Activated CD4-positive, alpha-beta memory T cell treated with anti-CD3 and anti-CD28 coated beads for 36 hours (primary cell): ENCODE measurements at regions not wholly inside any gene's neighbourhood (a gene's known extent, or its start where the extent isn't known, plus 50 kb on each side); places are given as distances from the start of the nearest gene placed in this dataset.

ENCODE experiments used
- CTCF ChIA-PET: fragments of 350-600 bp; sonication (Branson Sonifier 250); formaldehyde crosslinking; loops from one replicate; lab custom pipeline; 2021; ENCODE audit warnings: antibody characterized with exemption, inconsistent platforms; lab: Charles Lee
- POLR2A ChIA-PET: fragments of 350-600 bp; sonication (Branson Sonifier 250); formaldehyde crosslinking; loops from one replicate; lab custom pipeline; 2021; ENCODE audit warnings: antibody characterized with exemption; lab: Charles Lee
- DNase-seq: peaks from one replicate; pipeline ENCODE4 v3.0.0-alpha.2; 2020
- H3K27ac Mint-ChIP-seq: one replicate; pipeline ENCODE4 v1.8.0; 2021; ENCODE audit warnings: mixed read lengths
- H3K27me3 Mint-ChIP-seq: one replicate; pipeline ENCODE4 v1.8.0; 2021; ENCODE audit warnings: mixed read lengths
- H3K36me3 Mint-ChIP-seq: one replicate; pipeline ENCODE4 v1.8.0; 2021; ENCODE audit warnings: mixed read lengths
- H3K4me1 Mint-ChIP-seq: one replicate; pipeline ENCODE4 v1.8.0; 2021; ENCODE audit warnings: low read depth, mixed read lengths
- H3K4me3 Mint-ChIP-seq: one replicate; pipeline ENCODE4 v1.8.0; 2021; ENCODE audit warnings: mild to moderate bottlenecking, mixed read lengths
- H3K9me3 Mint-ChIP-seq: one replicate; pipeline ENCODE4 v1.8.0; 2021; ENCODE audit warnings: mixed read lengths
- intact Hi-C: fragments of 100-400 bp; cut with micrococcal nuclease; formaldehyde crosslinking; loops from one replicate; pipeline ENCODE4 v1.15.1; 2023

GRCh38 chr2:76341439-76341838, 630.7 kb upstream of the GCFC2 start:
- POLR2A ChIA-PET, result no interaction called here
- no peak overlapping the region for H3K27ac Mint-ChIP-seq
- peaks cover 10% of the 10 kb centered on the region for H3K9me3 Mint-ChIP-seq
- no peaks in the 10 kb centered on the region for H3K36me3 Mint-ChIP-seq
- intact Hi-C loops, result no loop called here
- no peaks in the 10 kb centered on the region for H3K27me3 Mint-ChIP-seq
- H3K4me1 Mint-ChIP-seq, result no peaks in the 10 kb centered on the region
- DNase-seq, result no peak
- CTCF ChIA-PET, result no interaction called here
- H3K4me3 Mint-ChIP-seq, result no peak overlapping the region

- ChIA-PET CTCF (no interaction called here), POLR2A (no interaction called here)
- no peak overlapping the region for H3K4me3 Mint-ChIP-seq
- H3K36me3 Mint-ChIP-seq, result no peaks in the 10 kb centered on the region
- peaks cover 27% of the 10 kb centered on the region for H3K9me3 Mint-ChIP-seq
- DNase-seq, result no peak
- H3K4me1 Mint-ChIP-seq, result no peaks in the 10 kb centered on the region
- intact Hi-C loops, result no loop called here
- H3K27ac Mint-ChIP-seq, result no peak overlapping the region
- no peaks in the 10 kb centered on the region for H3K27me3 Mint-ChIP-seq
These were observed 622.2 kb upstream of the GCFC2 start for GRCh38 chr2:76332871-76333270.

GRCh38 chr2:76330865-76331264, 620.1 kb upstream of the GCFC2 start:
- Mint-ChIP-seq H3K9me3 (peaks cover 23% of the 10 kb centered on the region), H3K4me1 (no peaks in the 10 kb centered on the region), H3K36me3 (no peaks in the 10 kb centered on the region), H3K27me3 (no peaks in the 10 kb centered on the region), H3K4me3 (no peak overlapping the region), H3K27ac (no peak overlapping the region)
- ChIA-PET CTCF (no interaction called here), POLR2A (no interaction called here)
- no peak for DNase-seq
- intact Hi-C loops, result no loop called here

- intact Hi-C loops, result no loop called here
- POLR2A ChIA-PET, result no interaction called here
- H3K4me3 Mint-ChIP-seq, result no peak overlapping the region
- H3K4me1 Mint-ChIP-seq, result no peaks in the 10 kb centered on the region
- H3K36me3 Mint-ChIP-seq, result no peaks in the 10 kb centered on the region
- CTCF ChIA-PET, result no interaction called here
- H3K9me3 Mint-ChIP-seq, result peaks cover 7% of the 10 kb centered on the region
- no peaks in the 10 kb centered on the region for H3K27me3 Mint-ChIP-seq
- DNase-seq, result no peak
- no peak overlapping the region for H3K27ac Mint-ChIP-seq
These were observed 615.9 kb upstream of the GCFC2 start for GRCh38 chr2:76326636-76327035.

GRCh38 chr2:76323381-76323780, 612.7 kb upstream of the GCFC2 start:
- ChIA-PET POLR2A (no interaction called here), CTCF (no interaction called here)
- Mint-ChIP-seq H3K4me3 (no peak overlapping the region), H3K9me3 (peaks cover 13% of the 10 kb centered on the region), H3K36me3 (no peaks in the 10 kb centered on the region), H3K4me1 (no peaks in the 10 kb centered on the region), H3K27ac (no peak overlapping the region), H3K27me3 (no peaks in the 10 kb centered on the region)
- intact Hi-C loops, result no loop called here
- no peak for DNase-seq

- no peaks in the 10 kb centered on the region for H3K36me3 Mint-ChIP-seq
- H3K9me3 Mint-ChIP-seq, result peaks cover 23% of the 10 kb centered on the region
- no peak overlapping the region for H3K4me3 Mint-ChIP-seq
- ChIA-PET CTCF (no interaction called here), POLR2A (no interaction called here)
- no peaks in the 10 kb centered on the region for H3K27me3 Mint-ChIP-seq
- DNase-seq, result no peak
- intact Hi-C loops, result no loop called here
- no peaks in the 10 kb centered on the region for H3K4me1 Mint-ChIP-seq
- no peak overlapping the region for H3K27ac Mint-ChIP-seq
These were observed 610.0 kb upstream of the GCFC2 start for GRCh38 chr2:76320716-76321115.

- ChIA-PET CTCF (no interaction called here), POLR2A (no interaction called here)
- H3K9me3 Mint-ChIP-seq, result peaks cover 28% of the 10 kb centered on the region
- no peaks in the 10 kb centered on the region for H3K4me1 Mint-ChIP-seq
- intact Hi-C loops, result no loop called here
- no peak overlapping the region for H3K4me3 Mint-ChIP-seq
- H3K27ac Mint-ChIP-seq, result no peak overlapping the region
- no peaks in the 10 kb centered on the region for H3K36me3 Mint-ChIP-seq
- H3K27me3 Mint-ChIP-seq, result no peaks in the 10 kb centered on the region
- no peak for DNase-seq
These were observed 608.2 kb upstream of the GCFC2 start for GRCh38 chr2:76318848-76319360.

GRCh38 chr2:76316691-76317090, 606.0 kb upstream of the GCFC2 start:
- no peaks in the 10 kb centered on the region for H3K27me3 Mint-ChIP-seq
- intact Hi-C loops, result no loop called here
- H3K4me3 Mint-ChIP-seq, result no peak overlapping the region
- no peak overlapping the region for H3K27ac Mint-ChIP-seq
- no peaks in the 10 kb centered on the region for H3K36me3 Mint-ChIP-seq
- no peaks in the 10 kb centered on the region for H3K4me1 Mint-ChIP-seq
- peaks cover 24% of the 10 kb centered on the region for H3K9me3 Mint-ChIP-seq
- ChIA-PET POLR2A (no interaction called here), CTCF (no interaction called here)
- DNase-seq, result no peak

- no peaks in the 10 kb centered on the region for H3K36me3 Mint-ChIP-seq
- no peak overlapping the region for H3K27ac Mint-ChIP-seq
These were observed 603.7 kb upstream of the GCFC2 start for GRCh38 chr2:76314271-76315020.

GRCh38 chr2:76312236-76312635, 601.5 kb upstream of the GCFC2 start:
- Mint-ChIP-seq H3K4me1 (no peaks in the 10 kb centered on the region), H3K36me3 (no peaks in the 10 kb centered on the region), H3K4me3 (no peak overlapping the region), H3K27me3 (no peaks in the 10 kb centered on the region), H3K9me3 (peaks cover 19% of the 10 kb centered on the region), H3K27ac (no peak overlapping the region)
- POLR2A ChIA-PET, result no interaction called here
- CTCF ChIA-PET, result interaction anchor here (0.5 kb wide), 1 partner anchor 27 kb away, joined by 3 read pairs; no protein-coding TSS in a partner anchor
- intact Hi-C loops, result no loop called here
- no peak for DNase-seq

More at GRCh38 chr2:76314271-76315020, 603.7 kb upstream of the GCFC2 start:
- POLR2A ChIA-PET, result no interaction called here
- no peaks in the 10 kb centered on the region for H3K4me1 Mint-ChIP-seq
- H3K27me3 Mint-ChIP-seq, result no peaks in the 10 kb centered on the region
- intact Hi-C loops, result no loop called here
- H3K9me3 Mint-ChIP-seq, result peaks cover 29% of the 10 kb centered on the region
- no peak overlapping the region for H3K4me3 Mint-ChIP-seq
- no peak for DNase-seq
- CTCF ChIA-PET, result no interaction called here

GRCh38 chr2:76311728-76312127, 601.0 kb upstream of the GCFC2 start:
- CTCF ChIA-PET, result interaction anchor here (0.5 kb wide), 1 partner anchor 27 kb away, joined by 3 read pairs; no protein-coding TSS in a partner anchor

GRCh38 chr2:76310894-76311633, 600.3 kb upstream of the GCFC2 start:
- DNase-seq, result no peak
- POLR2A ChIA-PET, result no interaction called here
- Mint-ChIP-seq H3K4me3 (no peak overlapping the region), H3K9me3 (peaks cover 11% of the 10 kb centered on the region), H3K27me3 (no peaks in the 10 kb centered on the region), H3K27ac (no peak overlapping the region), H3K36me3 (no peaks in the 10 kb centered on the region), H3K4me1 (no peaks in the 10 kb centered on the region)
- CTCF ChIA-PET, result no interaction called here
- intact Hi-C loops, result no loop called here

More at GRCh38 chr2:76311728-76312127, 601.0 kb upstream of the GCFC2 start:
- Mint-ChIP-seq H3K4me1 (no peaks in the 10 kb centered on the region), H3K27ac (no peak overlapping the region), H3K27me3 (no peaks in the 10 kb centered on the region), H3K4me3 (no peak overlapping the region), H3K36me3 (no peaks in the 10 kb centered on the region), H3K9me3 (peaks cover 15% of the 10 kb centered on the region)
- intact Hi-C loops, result no loop called here
- POLR2A ChIA-PET, result no interaction called here
- no peak for DNase-seq
